HG03342 (cell line): ENCODE measurements at regions not wholly inside any gene's neighbourhood (a gene's known extent, or its start where the extent isn't known, plus 50 kb on each side); places are given as distances from the start of the nearest gene placed in this dataset.
A peak's percentile ranks its signal among the peaks of the same experiment; 100 is the strongest.

Experiments used
- ATAC-seq: cut with Tn5 transposase; IDR thresholded peaks from one replicate; pipeline ENCODE4 v1.9.1; 2021; ENCODE audit warnings: mild to moderate bottlenecking, moderate library complexity; ENCODE audit not compliant: unreplicated experiment

DNA sequence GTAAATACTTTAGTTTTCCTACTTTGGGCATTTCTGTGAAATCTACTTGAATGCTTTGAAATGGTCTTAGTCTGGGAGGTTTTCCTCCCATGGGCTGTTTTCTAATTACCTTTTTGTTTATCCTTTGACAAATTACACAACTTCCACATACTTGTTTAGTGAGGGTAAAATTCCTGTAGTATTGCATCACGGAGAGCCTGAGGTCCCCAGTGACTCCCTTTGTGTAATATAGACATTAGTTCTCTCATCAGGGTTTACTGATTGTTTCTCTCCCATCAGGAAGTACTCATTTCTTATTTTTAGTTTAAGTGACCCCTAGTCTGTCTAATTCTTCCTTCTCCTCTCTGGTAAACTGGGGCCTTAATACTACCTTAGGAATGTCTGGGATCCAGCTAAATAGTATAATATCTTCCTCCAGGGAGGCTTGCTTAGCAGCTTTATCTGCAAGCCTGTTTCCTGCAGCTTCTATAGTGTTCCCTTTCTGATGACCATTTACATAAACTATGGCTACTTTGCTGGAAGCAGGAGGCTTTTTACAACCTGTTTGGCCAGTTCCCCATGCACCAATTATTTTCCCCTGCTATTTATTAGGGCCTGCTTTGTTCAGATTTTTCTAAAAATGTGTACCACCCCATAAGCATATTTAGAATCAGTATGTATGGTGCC, 87.2 kb upstream of the XCR1 start:
- ATAC-seq = no peak

DNA sequence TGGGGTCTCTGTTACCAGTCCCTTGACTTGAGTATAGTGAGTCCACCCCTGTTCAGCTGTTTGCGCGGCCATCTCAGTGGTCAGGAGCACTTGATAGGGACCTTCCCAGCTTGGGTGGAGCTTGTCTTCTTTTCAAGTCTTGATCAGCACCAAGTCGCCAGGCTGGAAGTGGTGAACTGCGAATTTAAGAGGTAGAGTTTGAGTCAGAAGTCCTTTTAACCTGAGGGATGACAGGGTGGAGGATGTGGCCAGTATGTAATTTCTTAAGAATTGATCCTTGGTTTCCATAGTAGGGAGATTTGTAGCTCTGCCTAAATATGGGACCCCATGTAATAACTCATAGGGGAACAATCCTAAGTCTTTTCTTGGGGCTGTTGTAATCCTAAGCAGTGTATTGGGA, 86.3 kb upstream of the XCR1 start:
- no peak for ATAC-seq

DNA sequence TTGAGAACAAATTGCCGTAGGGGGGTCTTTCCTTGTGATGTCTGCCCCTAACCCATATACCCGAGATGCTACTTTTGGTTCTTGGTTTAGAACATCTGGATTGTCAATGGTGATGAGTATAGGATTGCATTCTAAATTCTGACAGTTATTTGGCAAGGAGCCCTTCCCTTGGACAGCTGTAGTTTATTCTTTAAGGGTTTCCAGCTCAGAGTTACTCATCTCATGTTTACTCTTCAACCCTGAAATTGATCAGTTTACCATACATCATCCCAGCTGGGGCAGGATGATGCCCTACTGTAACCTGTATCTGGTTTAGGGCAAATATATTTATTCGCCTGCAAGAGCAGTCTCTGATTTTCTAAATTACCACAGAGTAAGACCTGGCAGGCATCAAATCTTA, 85.7 kb upstream of the XCR1 start:
- no peak for ATAC-seq

DNA sequence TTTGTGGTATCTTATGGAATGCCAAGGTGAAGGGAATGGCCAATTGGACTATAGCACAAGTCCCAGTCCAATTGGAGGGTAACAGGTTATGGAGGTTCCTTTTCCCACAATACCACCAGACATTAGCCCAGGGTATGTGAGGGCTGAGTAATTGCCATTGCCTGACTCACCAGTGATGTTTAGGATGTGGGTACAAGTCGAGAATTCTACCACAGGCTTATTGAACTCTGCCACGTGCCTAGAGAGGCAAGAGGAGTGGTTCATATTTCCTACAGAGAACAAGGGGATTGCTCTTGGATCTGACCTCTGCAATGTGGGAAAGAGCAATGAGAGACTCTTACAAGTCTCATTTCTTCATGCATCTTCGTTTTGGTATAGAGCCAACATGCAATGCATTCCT, 85.0 kb upstream of the XCR1 start:
- ATAC-seq = no peak

DNA sequence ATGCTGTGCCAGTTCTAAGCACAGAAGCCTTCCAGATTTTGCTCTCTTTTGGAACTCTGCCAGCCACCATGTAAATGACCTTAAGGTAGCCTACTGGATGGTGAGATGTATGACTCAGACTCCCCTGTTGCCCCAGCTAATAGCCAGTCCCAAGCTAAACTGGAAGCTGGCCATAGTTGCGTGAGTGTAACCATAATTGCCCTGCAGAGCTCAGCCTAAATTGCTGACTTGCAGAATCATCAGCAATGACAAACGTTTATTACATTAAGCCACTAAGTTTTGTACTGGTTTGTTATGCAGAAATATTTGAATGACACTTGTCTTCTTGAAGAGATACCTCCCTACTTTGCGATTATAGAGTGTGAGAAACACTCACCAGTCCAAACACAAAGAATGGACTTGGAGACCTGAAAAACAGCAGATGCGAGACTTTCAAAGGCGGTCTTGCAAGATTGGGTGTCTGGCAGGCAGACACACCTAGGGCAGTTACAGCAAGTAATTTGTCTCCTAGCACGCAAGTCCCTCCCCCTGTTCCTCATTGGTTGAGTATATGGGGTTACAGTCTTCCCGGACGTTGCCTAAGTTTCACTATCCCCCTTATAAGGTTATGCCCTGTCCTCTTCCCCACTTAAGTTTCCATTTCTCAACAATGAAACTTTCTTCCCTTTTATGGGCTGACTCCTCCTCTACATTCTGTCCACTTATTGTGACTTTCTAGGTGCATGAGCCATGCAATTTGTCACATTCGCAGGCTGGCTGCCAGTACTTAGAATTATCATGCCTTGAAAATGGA, 83.6 kb upstream of the XCR1 start:
- peak; percentile 58 for ATAC-seq

DNA sequence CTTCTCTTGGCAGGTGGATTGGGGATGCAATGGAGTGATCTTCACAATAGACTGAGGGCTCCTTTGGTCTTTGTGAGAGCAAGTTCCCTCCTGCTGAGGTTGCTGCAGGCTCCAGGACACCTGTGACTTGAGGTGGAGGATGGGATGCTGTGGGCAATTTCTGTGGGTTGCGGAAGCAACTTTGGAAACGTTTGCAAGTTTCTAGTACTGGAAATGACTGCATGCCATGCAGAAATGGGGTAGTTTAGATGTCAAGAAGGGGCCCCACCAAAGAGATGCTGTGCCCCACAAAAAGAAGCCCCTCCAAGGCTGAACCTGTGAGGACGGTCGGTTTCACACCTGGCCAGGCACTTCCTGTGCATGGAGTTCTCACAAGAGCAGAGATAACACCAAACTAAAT, 80.4 kb upstream of the XCR1 start:
- ATAC-seq = no peak

DNA sequence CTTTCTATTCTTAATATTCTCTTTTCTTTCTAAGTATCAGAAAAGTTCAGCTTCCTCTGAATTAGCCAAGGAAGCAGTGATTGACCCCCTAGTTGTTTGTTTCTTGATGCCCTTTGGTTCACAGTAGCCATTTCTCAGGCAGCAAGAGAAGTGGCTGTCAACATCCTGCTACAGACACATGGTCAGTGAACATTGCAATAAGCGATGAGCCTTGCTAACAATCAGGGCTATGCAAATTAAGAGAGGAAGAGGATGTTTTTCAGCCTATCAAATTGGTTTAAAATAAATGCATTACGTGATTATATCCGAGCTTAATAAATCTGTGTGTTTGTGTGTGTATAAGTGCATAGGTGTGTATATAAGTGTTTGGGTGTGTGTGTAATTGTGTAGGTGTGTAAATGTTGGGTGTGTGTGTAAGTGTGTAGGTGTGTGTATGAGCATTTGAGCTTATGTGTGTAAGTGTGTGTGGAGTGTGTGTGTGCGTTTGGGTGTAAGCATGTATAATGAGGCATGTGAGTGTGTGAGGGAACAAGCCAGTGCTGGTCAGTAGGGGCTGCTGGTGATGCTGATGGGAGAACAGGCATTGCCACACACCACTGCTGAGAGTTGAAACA, 78.1 kb upstream of the XCR1 start:
- ATAC-seq = no peak

DNA sequence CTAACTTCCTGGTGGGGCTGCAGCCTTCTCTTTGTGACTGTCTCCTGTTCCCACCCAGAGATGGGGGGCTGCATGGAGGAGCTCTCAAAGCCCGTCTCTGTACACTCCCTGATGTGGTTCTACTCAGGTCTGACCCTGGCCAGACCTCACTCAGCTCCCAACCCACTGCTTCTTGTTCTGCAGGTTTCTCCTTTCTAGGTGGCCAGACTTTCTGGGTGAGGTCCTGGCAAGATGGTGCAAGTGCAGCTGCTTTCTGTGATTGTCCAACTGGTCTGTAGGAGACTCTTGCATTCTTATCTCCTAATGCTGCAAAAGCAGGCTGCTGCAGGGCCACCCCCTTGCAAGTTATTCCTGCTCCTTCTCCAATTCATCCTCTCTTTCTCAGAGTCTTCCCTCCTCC, 77.4 kb upstream of the XCR1 start:
- ATAC-seq = no peak

DNA sequence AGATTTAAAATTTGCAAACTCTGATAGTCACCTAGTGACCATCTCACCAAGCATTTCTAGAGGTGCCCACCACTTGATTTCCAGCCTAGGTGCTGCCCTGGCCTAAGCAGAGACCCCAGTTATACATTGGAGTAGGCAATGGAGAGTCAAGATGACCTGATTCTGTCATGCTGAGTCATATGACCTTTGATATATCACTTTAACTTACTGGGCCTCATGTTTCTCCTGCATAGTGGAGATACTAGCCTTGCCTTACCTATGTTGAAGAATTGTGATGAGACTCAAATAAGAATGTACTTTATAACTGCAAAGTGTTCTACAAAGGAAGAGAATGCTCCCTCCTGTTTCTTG, 75.5 kb upstream of the XCR1 start:
- ATAC-seq = no peak

DNA sequence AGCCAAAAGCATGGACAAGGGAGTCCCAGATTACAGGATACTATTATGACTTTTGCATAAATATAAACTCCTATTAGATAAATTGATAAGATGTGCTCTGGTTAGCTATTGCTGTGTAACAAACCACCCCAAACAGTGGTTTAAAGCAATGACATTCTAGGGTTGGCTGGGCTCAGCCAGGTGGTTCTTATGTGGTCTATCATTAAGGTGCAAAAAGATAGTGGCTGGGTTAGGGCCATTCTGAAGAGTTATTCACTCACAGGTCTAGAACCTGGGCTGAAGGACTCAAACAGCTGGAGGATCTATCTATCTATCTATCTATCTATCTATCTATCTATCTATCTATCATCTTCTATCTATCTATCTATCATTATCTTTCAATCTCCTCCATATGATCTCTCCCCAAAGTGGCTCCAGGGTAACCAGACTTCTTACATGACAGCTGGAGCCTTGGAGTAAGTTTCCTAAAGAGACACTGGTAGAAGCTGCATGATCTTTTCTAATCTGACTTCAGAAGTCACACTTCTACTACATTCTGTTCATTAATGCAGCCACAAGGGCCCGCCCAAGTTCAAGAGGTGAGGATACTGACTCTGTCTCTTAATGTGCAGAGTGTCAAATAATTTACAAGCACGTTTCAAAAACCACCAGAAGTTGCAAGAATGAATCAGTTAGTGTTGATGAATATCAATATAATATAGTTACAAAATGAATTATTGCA, 74.9 kb upstream of the XCR1 start:
- no peak for ATAC-seq

DNA sequence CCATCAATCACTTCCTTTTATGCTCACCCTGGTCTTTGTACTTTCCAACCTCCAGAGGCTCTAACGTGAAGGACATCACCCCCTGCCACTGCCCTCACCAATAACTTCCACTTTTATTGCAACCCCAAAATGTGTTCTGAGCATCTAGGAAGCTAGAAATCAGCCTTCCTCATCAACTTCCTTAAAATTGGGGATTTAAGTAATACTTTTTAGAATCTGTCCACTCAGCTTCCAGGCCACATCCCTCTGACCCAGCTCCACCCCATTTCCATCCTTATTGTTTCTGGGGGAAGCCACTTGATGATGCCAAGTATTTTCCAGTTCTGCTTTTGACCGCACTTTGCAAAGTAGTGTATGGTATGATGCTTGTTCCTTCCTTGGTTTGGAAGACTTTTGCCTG, 73.5 kb upstream of the XCR1 start:
- no peak for ATAC-seq

DNA sequence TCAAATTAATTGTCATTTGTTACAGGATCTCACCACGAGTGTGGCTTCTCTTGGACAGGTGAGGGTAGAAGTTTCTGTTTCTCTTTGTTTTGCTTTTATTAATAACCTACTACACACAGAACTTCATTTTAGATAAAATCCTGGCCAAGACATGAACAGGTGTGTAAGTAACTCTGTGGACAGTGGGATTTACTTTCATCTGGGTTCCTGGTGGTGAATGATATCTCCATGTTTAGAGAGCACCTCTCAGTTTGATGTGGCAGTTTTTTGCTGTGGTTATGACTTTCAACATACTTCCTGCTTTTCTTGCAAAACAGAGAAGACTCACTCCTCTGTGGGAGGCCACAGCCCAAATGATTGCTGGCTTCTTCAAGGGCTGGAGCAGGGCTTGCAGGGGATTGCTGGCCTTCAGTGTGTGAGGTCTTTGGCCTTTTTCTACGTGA, 71.1 kb upstream of the XCR1 start:
- peak; percentile 50 for ATAC-seq

DNA sequence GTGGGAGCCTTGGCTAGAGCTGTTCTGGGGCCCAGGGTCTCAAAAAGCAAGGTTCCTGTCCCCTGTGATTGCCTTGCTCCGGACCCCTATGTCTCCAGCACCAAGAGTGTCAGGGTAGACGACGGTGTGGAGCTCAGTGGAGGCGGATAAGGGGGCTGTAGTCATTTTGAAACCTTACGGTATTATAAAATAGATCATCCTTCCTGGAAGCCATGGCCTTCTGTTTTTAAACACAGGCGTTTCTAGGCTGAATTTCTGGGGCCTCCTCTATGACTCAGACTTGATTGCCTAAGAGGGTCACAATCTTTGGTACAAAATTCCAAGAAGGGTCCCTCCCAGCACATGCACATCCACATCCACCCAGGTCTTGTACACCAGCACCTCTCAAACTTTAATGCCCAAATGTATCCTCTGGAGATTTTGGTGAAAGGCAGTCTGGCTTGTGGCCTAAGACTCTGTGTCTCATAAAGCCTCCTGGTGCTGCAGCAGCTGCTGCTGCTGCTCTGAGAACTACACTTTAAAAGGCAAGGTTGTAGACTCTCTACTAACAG, 70.5 kb upstream of the XCR1 start:
- ATAC-seq = peak; percentile 23

DNA sequence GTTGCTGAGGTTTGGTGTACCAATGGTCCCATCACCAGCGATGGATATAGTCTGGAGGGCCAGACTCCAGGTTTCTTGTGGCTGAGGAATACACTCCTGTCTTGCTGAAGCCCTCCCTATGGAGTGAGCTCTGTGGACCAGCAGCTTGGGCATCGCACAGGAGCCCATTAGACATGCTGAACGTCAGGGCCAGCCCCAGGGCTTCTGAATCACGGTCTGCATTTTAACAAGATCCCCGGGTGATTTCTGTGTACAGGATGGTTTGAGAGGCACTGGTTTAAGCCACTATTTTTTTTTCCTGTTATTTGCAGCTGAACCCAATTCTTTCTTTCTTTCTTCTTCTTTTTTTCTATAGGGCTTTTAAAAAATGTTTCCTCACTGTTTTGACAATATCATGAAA, 69.5 kb upstream of the XCR1 start:
- ATAC-seq = no peak

DNA sequence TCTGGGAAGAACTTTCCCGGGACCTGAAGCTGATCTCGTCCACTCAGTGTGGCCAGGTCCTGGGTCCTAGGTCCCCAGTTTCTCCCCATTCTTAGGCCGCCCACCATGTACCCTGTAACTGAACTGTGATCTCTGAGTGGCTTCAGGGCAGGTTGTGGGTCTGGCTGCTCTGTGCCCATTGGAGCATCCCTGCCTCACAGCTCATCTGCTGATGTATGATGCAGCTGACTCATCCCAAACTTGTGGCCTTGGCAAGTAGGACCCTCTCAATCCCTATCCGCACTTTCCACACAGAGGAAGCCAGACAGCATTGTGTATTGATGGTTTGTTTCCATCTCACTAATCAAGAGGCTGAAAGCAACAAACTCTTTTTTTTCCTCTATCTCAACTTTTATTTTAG, 69.1 kb upstream of the XCR1 start:
- no peak for ATAC-seq

DNA sequence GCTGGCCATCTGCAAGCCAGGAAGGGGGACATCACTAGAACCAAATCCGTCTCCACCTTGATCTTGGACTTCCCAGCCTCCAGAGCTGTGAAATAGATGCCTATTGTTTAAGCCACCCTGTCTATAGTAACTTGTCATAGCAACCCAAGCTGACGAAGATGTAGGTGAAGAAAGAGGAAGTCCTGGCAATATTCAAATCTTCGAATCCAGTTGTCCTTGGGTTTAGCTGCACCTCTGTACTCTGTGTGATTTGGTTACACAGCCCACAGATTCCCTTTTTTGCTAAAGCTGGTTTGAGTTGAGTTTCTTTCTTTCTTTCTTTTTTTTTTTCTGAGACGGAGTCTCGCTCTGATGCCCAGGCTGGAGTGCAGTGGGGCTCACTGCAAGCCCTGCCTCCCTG, 68.0 kb upstream of the XCR1 start:
- peak; percentile 66 for ATAC-seq

DNA sequence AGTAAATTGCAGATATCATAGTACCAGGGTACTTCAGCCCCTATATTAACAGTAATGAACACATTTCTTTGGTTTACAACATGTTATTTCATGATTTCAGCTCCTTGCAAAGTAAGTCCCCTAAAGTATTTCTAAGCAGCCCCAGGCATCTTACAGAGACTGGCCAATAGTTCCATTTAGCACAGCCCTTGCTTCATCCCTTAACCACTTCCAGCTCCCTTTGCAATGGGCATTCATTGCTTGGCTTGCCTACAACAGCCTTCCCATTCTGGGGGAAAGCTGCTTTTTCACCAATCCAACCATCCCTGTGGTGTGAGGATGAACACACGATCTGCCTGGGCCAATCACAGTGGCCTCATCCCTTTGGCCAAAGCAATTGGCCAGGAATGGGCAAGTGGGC, 67.2 kb upstream of the XCR1 start:
- no peak for ATAC-seq

DNA sequence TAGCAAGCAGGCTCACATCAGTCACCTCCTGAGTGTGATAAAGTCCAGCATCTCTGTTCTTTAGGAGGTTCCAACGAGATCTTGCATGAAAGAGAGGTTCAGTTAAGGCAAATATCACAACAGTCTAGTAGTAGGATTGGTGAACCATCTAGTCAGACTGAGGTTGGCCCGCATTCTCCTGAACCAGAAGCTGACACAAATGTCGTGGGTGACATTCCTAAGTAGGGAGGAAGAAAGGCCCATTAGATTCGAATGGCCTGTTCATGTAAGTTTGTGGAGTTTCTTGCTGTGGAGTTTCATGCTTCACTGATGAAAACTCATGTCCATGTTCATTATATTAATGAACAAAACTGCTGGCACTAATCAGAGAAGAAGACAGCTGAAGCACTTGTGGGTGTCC, 66.7 kb upstream of the XCR1 start:
- no peak for ATAC-seq

DNA sequence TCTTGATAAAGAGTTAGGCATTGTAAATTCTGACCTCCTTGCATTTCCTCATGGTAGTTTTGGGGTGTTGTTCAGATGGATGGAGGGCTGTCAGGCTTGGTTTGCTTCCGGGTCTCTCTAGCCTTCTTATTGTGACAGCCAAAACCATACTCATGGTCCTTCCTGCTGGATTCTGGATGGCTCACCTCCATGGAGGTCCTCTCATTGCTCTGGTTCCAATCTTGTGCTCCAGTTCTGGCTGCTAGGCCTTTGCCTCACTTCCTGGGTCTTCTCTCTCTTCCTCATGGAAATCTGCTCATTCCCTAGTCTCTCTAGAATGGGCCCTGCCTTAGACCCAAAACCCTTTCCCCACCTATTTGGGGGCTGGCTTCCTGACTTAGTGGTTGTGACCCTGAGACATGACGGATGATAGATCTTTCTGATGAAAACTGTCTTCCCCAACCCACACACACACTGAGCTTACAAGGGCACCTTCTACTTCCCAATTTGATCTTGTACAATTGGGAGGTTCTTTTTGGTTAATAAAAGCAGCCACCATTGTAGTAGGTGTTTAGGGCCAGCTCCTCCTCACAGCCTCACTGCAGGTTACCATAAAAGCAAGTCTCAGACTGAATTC, 66.2 kb upstream of the XCR1 start:
- no peak for ATAC-seq

DNA sequence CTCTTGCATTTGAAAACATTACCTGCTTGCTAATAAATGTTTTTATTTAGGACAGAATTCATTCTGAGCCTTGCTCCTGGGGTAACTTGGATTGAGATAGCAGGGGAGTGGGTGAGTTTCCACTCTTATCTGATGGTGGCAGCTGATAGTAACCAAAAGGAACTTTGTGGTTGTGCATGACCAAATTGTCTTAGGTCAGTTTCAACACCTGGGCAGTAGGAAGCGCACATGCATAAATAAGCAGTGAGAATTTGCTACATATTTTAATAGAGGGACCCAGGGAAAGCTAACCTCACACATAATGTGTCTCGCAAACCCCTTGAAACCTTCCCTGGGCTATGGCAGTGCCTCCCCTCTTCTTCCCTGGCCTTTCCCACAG, 65.4 kb upstream of the XCR1 start:
- no peak for ATAC-seq
